Islet precursor cell (in vitro differentiated cells): ENCODE measurements at regions not wholly inside any gene's neighbourhood (a gene's known extent, or its start where the extent isn't known, plus 50 kb on each side); places are given as distances from the start of the nearest gene placed in this dataset.
"Not testable (repeated sequence)": the region's sequence is repeated elsewhere in the genome, so short reads cannot be mapped to it uniquely, and the experiment has no call there.

Source experiments
- DNase-seq: peaks from one replicate; pipeline ENCODE4 v3.0.0-alpha.2; 2018

DNA sequence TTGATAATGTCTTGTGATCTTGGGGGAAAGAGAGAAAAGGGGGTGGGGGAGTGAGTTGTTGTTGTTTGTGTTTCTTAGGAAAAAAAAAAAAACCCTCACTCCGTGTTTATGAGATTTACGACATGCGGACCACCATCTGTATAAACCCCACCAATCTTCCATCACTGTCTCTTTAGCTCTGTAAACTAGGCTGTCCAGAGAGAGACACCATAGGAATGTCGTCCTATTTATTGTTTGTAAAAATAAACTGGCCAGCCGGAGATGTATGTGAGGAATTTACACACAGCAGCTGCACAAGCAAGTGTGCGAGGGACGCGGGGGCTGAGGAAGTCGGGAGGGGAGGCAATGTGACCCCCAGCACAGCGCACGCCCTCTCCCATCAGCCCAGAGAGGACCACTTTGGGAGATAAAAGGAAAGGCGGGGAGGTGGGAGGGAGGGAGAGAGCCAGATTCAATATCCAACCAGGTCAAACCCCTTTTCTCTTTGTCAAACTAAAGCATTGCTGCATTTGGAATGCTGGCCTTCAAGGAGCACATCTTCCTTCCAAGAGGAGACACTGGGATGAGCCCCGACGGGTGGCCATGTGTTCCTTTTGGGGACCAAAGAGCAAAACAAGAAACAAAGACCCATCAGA, 136.2 kb upstream of the SALL1 start:
- DNase-seq = no peak

GRCh38 chr16:51286272-51286671, 135.2 kb upstream of the SALL1 start:
- DNase-seq = no peak

GRCh38 chr16:51276336-51276735, 125.3 kb upstream of the SALL1 start:
- DNase-seq = no peak

- DNase-seq = no peak
Observed at GRCh38 chr16:51272420-51272819, 121.3 kb upstream of the SALL1 start.

- no peak for DNase-seq
Observed at GRCh38 chr16:51271156-51271701, 120.2 kb upstream of the SALL1 start.

DNA sequence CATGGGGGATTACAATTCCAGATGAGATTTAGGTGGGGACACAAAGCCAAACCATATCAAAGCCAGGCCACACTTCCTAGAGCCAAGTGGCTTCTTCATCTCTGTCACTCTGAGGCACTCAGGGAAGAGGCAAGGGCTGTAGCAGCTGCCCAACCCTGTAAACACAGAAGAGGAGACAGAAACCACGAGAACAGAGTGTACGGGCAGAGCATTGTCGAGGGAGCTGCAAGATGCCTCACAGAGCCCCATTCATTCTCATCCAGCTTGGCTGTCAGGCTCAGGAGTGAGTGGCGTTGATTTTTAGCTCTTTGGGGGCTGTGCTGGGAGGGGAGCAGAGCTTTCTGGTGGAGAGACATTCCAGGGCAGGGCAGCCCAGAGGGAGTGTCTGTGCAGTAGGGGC, 117.2 kb upstream of the SALL1 start:
- DNase-seq = no peak

DNA sequence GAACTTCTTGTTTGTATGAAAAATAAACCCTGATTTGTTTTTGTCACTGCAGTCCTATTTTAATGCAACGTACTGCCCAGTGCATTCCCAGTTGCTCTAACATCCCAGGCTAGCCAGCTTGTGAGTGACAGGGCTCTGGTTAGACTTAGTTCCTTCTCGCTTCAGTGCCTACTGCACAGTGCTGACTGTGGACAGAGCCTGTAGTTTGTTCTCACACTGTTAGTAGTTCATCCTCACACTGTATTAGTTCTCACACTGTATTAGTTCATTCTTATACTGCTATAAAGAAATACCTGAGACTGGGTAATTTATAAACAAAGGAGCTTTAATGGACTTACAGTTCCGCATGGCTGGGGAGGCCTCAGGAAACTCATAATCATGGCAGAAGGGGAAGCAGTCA, 116.6 kb upstream of the SALL1 start:
- no peak for DNase-seq

- DNase-seq = no peak
Observed at GRCh38 chr16:51262428-51262827, 111.4 kb upstream of the SALL1 start.

DNA sequence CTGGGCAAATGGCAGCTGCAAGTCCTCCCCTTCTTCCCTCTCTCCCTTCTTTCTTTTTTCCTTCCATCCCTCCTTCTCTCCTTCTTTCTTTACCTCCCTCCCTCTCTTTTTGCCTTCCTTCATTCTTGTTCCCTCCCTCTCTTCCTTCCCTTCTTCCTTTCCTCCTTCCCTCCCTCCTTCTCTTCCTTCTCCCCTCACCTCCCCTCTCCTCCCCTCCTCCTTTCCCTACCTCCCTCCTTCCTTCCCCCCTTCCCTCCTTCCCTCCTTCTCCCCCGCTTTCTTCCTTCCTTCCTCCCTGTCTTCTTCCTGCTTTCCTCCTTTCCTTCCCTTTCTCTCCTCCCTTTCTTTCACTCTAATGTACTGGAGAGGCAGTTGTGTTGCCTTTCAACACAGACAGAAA, 110.8 kb upstream of the SALL1 start:
- no peak for DNase-seq

- DNase-seq = no peak
Observed at GRCh38 chr16:51255349-51255972, 104.4 kb upstream of the SALL1 start.

DNA sequence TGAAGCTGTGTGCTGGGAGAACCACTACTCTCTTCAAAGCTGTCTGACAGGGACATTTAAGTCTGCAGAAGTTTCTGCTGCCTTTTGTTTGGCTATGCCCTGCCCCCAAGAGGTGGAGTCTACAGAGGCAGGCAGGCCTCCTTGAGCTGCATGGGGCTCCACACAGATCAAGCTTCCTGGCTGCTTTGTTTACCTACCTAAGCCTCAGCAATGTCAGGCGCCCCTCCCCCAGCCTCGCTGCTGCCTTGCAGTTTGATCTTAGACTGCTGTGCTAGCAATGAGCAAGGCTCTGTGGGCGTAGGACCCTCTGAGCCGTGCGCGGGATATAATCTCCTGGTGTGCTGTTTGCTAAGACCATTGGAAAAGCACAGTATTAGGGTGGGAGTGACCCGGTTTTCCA, 103.3 kb upstream of the SALL1 start:
- DNase-seq = not testable (repeated sequence)

- no peak for DNase-seq
Observed at GRCh38 chr16:51248217-51248616, 97.1 kb upstream of the SALL1 start.

DNA sequence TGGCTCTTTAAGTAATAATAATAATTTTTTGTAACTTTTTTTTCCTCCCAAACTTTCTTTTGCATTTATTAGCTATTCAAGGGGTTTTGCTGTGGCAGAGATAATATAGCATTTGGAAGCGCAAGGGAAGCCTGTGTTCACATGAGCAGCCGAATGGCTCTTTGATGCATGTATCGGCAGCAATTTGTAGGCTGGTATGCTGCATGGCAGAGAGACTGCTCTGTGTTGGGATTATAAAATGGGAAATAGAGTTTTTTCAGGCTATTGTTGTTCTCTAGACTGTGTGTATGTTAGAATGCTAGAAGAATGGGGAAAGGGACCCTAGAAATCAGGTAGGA, 94.6 kb upstream of the SALL1 start:
- no peak for DNase-seq

DNA sequence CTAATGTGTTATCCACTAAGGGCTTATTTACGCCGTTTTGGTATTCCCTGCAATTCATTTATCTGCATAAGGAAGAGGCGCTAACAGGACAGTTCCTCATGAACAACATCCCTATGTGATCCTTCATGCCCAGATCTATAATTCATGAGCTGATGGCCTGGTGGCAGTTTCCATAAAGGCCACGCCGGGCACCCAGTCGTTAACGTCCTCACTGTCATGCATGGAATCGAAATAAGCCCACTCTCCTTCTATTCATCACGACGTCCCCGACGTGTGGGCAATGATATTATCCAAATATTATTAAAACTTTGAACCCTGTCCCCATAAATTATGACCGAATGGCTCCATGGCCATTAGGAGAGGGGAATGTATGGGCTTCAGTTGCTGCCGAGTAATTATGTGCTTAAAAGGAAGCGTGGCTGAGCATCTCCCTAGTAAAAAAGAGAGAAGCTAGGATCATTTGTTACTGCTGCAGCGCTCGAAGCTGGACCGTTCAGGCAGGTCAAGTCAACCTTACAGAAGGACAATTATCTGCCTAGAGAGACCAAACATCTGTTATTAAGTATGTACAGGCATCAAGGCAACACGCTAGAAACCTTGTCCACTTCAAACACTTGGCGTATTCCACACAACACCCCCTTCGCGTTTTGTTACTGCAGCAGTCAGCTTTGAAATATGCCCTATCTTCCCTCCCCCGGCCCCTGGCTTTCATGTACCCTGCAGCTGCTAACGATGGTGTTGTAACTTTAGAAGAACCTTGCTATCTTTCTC, 94.0 kb upstream of the SALL1 start:
- no peak for DNase-seq

DNA sequence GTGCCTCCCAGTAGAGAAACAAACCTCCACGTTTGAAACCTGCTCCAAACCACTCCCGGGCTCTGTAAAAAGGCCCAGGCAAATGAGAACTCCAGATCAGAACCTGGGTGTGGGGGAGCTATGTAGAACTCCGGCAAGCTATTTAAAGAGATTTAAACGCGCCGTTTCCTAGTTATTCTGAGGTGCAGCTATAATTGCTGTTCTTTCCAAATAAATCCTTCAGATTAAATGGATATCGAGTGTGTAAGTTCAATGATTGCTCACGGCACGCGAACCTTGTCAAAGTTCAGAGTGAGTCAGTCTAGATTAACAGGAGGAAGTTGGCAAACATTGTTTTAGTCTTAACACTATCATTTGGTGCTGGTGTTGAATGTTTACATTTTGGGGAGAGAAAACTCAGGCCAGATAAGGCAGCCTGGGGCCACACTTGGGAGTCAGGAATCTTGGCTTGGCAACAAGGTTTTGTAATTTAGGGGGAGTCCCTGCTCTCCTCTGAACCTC, 92.9 kb upstream of the SALL1 start:
- no peak for DNase-seq

- no peak for DNase-seq
Observed at GRCh38 chr16:51242296-51242994, 91.4 kb upstream of the SALL1 start.

GRCh38 chr16:51239196-51239595, 88.1 kb upstream of the SALL1 start:
- no peak for DNase-seq

GRCh38 chr16:51237861-51238378, 86.8 kb upstream of the SALL1 start:
- DNase-seq = no peak

GRCh38 chr16:51237207-51237606, 86.1 kb upstream of the SALL1 start:
- no peak for DNase-seq

GRCh38 chr16:51236583-51236982, 85.5 kb upstream of the SALL1 start:
- no peak for DNase-seq

DNA sequence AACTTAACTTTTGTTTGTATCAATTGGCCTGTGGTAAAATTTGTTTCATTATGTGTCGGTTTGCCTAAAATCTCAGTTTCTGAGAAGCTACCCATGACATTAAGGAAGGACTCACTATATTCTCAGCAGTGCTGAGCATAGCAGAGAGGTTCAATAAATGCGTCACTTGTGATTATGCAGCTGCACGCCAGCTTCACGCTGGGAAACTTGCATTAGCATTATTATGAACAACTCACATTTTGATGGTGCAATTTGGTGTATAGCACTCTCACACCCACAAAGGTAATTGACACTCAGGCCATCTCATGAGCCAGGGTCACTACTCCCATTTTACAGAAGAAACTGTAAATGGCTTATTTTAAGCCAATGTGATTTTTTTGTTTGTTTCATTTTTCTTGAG, 80.6 kb upstream of the SALL1 start:
- no peak for DNase-seq

DNA sequence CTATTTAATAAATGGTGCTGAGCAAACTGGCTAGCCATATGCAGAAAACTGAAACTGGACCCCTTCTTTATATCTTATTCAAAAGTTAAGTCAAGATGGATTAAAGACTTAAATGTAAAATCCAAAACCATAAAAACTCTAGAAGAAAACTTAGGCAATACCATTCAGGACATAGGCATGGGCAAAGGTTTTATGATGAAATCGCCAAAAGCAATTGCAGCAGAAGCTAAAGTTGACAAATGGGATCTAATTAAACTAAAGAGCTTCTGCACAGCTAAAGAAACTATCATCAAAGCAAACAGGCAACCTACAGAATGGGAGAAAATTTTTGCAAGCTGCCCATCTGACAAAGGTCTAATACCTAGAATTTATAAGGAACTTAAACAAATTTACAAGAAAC, 79.0 kb upstream of the SALL1 start:
- DNase-seq = not testable (repeated sequence)

DNA sequence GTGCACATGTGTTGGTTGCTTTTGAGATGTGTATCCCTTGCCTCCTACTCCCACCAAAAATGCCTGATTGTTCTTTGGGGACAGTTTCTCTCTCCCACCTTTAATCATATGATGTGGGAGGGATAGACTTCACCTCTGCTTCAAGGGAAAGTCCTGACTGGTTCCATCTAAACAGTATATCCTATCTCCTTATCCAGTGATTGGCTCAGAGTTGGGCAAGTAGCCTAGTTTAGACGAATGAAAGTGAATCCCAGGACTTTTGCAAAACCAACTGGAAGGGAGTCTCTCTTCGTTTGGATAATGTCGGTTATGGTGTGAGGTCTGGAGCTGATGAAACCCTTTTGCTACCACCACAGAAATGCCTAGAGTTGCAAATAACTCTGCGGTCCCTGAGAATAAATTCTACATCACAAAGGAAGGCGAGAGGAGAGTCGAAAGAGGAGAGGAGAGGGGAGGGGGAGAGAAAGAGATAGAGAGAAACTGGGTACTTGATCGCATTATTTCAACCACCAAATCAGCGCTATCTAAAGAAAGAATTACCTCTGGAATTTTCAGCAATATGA, 77.1 kb upstream of the SALL1 start:
- no peak for DNase-seq
